GM12873 (cell line): ENCODE measurements at regions not wholly inside any gene's neighbourhood (a gene's known extent, or its start where the extent isn't known, plus 50 kb on each side); places are given as distances from the start of the nearest gene placed in this dataset.
A peak's percentile ranks its signal among the peaks of the same experiment; 100 is the strongest.

Experiments used
- TF ChIP-seq, protein P1 (sequence below): IDR thresholded peaks from 2 replicates; pipeline ENCODE4 v1.5.1; 2012; ENCODE audit warnings: low read depth, mild to moderate bottlenecking, moderate library complexity, low read length, control low read depth; ENCODE audit not compliant: insufficient read depth; ENCODE audit errors: missing control alignments

GRCh38 chr18:77749089-77749488 lies 499.4 kb downstream of the GALR1 start:
- TF ChIP-seq, protein P1, sequence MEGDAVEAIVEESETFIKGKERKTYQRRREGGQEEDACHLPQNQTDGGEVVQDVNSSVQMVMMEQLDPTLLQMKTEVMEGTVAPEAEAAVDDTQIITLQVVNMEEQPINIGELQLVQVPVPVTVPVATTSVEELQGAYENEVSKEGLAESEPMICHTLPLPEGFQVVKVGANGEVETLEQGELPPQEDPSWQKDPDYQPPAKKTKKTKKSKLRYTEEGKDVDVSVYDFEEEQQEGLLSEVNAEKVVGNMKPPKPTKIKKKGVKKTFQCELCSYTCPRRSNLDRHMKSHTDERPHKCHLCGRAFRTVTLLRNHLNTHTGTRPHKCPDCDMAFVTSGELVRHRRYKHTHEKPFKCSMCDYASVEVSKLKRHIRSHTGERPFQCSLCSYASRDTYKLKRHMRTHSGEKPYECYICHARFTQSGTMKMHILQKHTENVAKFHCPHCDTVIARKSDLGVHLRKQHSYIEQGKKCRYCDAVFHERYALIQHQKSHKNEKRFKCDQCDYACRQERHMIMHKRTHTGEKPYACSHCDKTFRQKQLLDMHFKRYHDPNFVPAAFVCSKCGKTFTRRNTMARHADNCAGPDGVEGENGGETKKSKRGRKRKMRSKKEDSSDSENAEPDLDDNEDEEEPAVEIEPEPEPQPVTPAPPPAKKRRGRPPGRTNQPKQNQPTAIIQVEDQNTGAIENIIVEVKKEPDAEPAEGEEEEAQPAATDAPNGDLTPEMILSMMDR: peak; percentile 61

- TF ChIP-seq, protein P1: no peak
Observed at GRCh38 chr18:77750006-77750405, 500.4 kb downstream of the GALR1 start.

DNA sequence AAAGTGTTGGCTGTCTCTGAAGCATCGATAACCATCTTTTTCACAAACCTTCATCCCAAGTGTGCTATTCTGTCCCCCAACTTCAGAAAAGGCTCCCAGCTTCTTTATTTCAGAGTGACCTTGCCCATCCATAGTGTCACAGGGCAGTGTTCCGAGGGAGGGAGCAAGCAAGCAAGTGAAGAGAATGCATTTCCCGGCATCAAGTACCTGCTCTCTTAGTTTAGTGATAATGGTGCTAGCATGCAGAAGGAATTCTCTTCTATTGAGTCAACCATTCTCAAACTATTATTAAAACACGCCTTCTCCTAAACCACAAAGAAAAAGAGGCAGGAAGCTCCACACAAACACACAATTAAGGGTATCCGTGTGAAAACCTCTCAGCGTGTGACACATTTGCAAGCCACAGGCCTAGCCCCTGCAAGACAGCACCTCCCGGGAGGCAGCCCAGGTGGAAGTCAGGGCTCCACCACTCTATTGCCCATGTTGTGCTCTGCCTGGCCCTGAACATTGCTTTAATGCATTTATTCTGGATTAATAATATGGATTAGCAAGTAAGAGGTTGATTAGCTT lies 504.9 kb downstream of the GALR1 start:
- TF ChIP-seq, protein P1: no peak

- TF ChIP-seq, protein P1: no peak
Observed at GRCh38 chr18:77755187-77755586, 505.5 kb downstream of the GALR1 start.

DNA sequence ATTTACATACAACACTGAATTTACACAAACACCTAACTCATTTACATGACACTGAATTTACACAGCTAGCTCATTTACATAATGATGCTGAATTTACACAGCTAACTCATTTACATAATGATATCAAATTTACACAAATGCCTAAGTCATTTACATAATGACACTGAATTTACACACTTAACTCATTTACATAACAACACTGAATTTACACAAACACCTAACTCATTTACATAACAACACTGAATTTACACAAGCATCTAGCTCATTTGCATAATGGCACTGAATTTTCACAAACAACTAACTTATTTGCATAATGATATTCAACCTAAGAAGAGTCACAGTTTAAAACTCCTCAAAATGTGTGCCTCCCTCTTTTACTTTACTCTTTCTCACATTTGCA lies 511.7 kb downstream of the GALR1 start:
- TF ChIP-seq, protein P1: no peak

GRCh38 chr18:77762014-77762413 lies 512.4 kb downstream of the GALR1 start:
- TF ChIP-seq, protein P1: no peak

GRCh38 chr18:77762642-77763041 lies 513.0 kb downstream of the GALR1 start:
- TF ChIP-seq, protein P1: no peak

- TF ChIP-seq, protein P1: no peak
Observed at GRCh38 chr18:77763530-77764145, 514.0 kb downstream of the GALR1 start.
